ENCODE measurements at regions not wholly inside any gene's neighbourhood (a gene's known extent, or its start where the extent isn't known, plus 50 kb on each side); places are given as distances from the start of the nearest gene placed in this dataset.
"Not testable (repeated sequence)": the region's sequence is repeated elsewhere in the genome, so short reads cannot be mapped to it uniquely, and the experiment has no call there.

GRCh38 chr6:14518515-14519217 is 401.1 kb downstream of the CD83 start:
- no peaks in the 10 kb centered on the region for H3K9me3 ChIP-seq
- no peaks in the 10 kb centered on the region for H3K27me3 ChIP-seq
- no peak overlapping the region for H3K27ac ChIP-seq
- intact Hi-C loops (cut with DNase I), result loop anchor here (10.0 kb wide), 1 partner anchor 304 kb away; no protein-coding TSS in a partner anchor
- no peaks in the 10 kb centered on the region for H3K36me3 ChIP-seq
- no peak for DNase-seq (ENCODE audit: low spot score in 2 of 2)
- H3K4me1 ChIP-seq, result peaks cover 0 to 5% of the 10 kb centered on the region in 2 donors
- TF ChIP-seq CTCF (IDR thresholded peaks at IDR 0.05), result no peak
- no peak overlapping the region for H3K4me3 ChIP-seq

- Histone ChIP-seq H3K27ac (no peak overlapping the region), H3K27me3 (no peaks in the 10 kb centered on the region), H3K4me1 (peaks cover 0 to 5% of the 10 kb centered on the region in 2 donors), H3K9me3 (no peaks in the 10 kb centered on the region), H3K36me3 (no peaks in the 10 kb centered on the region), H3K4me3 (no peak overlapping the region)
- no peak for DNase-seq (ENCODE audit: low spot score in 2 of 2)
- intact Hi-C loops (cut with DNase I), result no loop called here
- TF ChIP-seq CTCF (IDR thresholded peaks at IDR 0.05), result no peak
Measured at GRCh38 chr6:14520029-14520428, 402.5 kb downstream of the CD83 start.

- TF ChIP-seq CTCF (IDR thresholded peaks at IDR 0.05), result no peak
- no peak overlapping the region for H3K4me3 ChIP-seq
Measured at GRCh38 chr6:14520536-14520935, 403.0 kb downstream of the CD83 start.

GRCh38 chr6:14521141-14521540 is 403.6 kb downstream of the CD83 start:
- Histone ChIP-seq H3K27me3 (no peaks in the 10 kb centered on the region), H3K4me3 (no peak overlapping the region), H3K36me3 (no peaks in the 10 kb centered on the region), H3K9me3 (no peaks in the 10 kb centered on the region), H3K27ac (no peak overlapping the region), H3K4me1 (peaks cover 0 to 5% of the 10 kb centered on the region in 2 donors)
- intact Hi-C loops (cut with DNase I), result no loop called here
- DNase-seq (ENCODE audit: low spot score in 2 of 2), result no peak
- TF ChIP-seq CTCF (IDR thresholded peaks at IDR 0.05), result no peak

More at GRCh38 chr6:14520536-14520935, 403.0 kb downstream of the CD83 start:
- H3K36me3 ChIP-seq, result no peaks in the 10 kb centered on the region
- peaks cover 0 to 5% of the 10 kb centered on the region in 2 donors for H3K4me1 ChIP-seq
- H3K9me3 ChIP-seq, result no peaks in the 10 kb centered on the region
- no peaks in the 10 kb centered on the region for H3K27me3 ChIP-seq
- DNase-seq (ENCODE audit: low spot score in 2 of 2), result no peak
- H3K27ac ChIP-seq, result no peak overlapping the region
- intact Hi-C loops (cut with DNase I), result no loop called here

- H3K4me1 ChIP-seq; H3K27ac ChIP-seq; H3K9me3 ChIP-seq; H3K27me3 ChIP-seq; H3K4me3 ChIP-seq; intact Hi-C loops (cut with DNase I); DNase-seq (ENCODE audit: low spot score in 2 of 2); H3K36me3 ChIP-seq: not testable (repeated sequence)
Measured at GRCh38 chr6:14521861-14522260, 404.3 kb downstream of the CD83 start.

- no peak overlapping the region for H3K4me3 ChIP-seq
- H3K36me3 ChIP-seq, result no peaks in the 10 kb centered on the region
- intact Hi-C loops (cut with DNase I), result no loop called here
- TF ChIP-seq CTCF (IDR thresholded peaks at IDR 0.05), result no peak
- H3K9me3 ChIP-seq, result no peaks in the 10 kb centered on the region
- no peak for DNase-seq (ENCODE audit: low spot score in 2 of 2)
- no peaks in the 10 kb centered on the region for H3K27me3 ChIP-seq
- no peaks in the 10 kb centered on the region for H3K4me1 ChIP-seq
- no peak overlapping the region for H3K27ac ChIP-seq
Measured at GRCh38 chr6:14524319-14524718, 406.7 kb downstream of the CD83 start.
